Uterus (tissue), 2 donors: ENCODE measurements at regions not wholly inside any gene's neighbourhood (a gene's known extent, or its start where the extent isn't known, plus 50 kb on each side); places are given as distances from the start of the nearest gene placed in this dataset.

Experiments
- POLR2A ChIP-seq, 2 donors: fragments of 450-650 bp; IDR thresholded peaks; one replicate each; pipeline ENCODE4 v1.6.1; 2016; ENCODE audit warnings: antibody characterized with exemption in 2 of 2, mild to moderate bottlenecking in 1 of 2, moderate library complexity in 1 of 2
- TF ChIP-seq, protein P1 (sequence below), 4 experiments: fragments of 200-600 bp in 2 of 4; fragments of 450-650 bp in 2 of 4; sonication (generic) in 2 of 4; IDR thresholded peaks; one replicate each; pipeline ENCODE4 v1.5.1; 2016 to 2019; ENCODE audit warnings: antibody characterized with exemption in 4 of 4, mild to moderate bottlenecking in 2 of 4, moderate library complexity in 1 of 4

DNA sequence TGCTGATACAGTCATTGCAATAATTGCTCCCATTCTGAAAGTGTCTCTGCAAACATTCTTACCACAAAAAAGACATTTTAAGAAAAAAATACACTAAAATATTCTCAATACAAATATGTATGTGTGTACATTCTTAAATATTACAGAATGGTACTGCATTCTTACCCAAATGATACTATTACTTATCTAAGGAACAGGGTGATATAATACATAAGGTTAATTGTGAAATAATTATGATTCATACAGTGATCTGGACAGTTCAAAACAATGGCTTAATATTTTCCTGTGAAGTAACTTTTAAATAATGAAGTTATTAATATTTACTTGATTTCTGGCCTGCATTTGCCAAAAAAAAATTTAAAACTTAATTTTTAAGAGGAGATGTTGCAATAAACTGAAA is 694.6 kb downstream of the TUSC7 start:
- TF ChIP-seq, protein P1, sequence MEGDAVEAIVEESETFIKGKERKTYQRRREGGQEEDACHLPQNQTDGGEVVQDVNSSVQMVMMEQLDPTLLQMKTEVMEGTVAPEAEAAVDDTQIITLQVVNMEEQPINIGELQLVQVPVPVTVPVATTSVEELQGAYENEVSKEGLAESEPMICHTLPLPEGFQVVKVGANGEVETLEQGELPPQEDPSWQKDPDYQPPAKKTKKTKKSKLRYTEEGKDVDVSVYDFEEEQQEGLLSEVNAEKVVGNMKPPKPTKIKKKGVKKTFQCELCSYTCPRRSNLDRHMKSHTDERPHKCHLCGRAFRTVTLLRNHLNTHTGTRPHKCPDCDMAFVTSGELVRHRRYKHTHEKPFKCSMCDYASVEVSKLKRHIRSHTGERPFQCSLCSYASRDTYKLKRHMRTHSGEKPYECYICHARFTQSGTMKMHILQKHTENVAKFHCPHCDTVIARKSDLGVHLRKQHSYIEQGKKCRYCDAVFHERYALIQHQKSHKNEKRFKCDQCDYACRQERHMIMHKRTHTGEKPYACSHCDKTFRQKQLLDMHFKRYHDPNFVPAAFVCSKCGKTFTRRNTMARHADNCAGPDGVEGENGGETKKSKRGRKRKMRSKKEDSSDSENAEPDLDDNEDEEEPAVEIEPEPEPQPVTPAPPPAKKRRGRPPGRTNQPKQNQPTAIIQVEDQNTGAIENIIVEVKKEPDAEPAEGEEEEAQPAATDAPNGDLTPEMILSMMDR (IDR thresholded peaks at IDR 0.05), result no peak
- no peak for TF ChIP-seq POLR2A (IDR thresholded peaks at IDR 0.05)
